22Rv1 (cell line): ENCODE measurements at regions not wholly inside any gene's neighbourhood (a gene's known extent, or its start where the extent isn't known, plus 50 kb on each side); places are given as distances from the start of the nearest gene placed in this dataset.

Source experiments
- ZFX ChIP-seq: fragments of 450-650 bp; IDR thresholded peaks from 2 replicates; pipeline ENCODE4 v1.6.1; 2017; ENCODE audit warnings: antibody characterized with exemption, borderline replicate concordance
- TF ChIP-seq, protein P1 (sequence below): fragments of 450-650 bp; IDR thresholded peaks from 2 replicates; pipeline ENCODE4 v1.5.1; 2017; ENCODE audit warnings: mild to moderate bottlenecking

DNA sequence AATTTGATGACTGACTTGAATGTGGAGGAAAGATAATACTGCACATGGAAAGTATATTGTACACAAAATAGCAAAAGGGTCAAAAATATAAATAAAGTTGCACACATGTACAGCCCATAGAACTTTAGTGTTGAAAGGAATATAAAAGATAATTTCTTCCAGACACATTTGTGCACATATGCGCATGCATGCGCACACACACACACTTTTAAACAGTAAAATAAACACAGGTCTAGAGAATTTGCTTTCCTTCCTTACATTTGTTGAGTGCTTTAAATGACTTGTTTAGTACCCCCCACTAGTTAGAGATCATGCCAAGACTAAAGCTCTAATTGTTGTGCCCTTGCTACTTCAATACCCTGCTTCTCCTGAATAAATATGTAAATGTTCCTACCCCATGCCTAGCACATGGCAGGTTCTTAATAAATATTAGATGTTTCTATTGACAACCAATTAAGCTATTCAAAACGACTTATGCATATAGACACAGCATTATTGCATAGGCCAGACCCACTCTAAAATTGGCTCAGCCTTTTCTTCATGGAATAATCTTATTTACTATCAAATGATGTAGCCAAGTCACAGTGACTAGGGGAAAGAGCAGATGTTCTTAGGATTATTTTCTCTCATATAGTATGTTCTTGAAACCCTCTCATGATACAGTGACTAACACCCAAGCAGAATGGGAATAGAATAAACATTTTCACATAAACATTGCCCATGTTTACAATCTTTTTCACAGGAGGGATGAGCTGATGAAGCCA is 165.5 kb upstream of the ACVR2A start:
- TF ChIP-seq, protein P1, sequence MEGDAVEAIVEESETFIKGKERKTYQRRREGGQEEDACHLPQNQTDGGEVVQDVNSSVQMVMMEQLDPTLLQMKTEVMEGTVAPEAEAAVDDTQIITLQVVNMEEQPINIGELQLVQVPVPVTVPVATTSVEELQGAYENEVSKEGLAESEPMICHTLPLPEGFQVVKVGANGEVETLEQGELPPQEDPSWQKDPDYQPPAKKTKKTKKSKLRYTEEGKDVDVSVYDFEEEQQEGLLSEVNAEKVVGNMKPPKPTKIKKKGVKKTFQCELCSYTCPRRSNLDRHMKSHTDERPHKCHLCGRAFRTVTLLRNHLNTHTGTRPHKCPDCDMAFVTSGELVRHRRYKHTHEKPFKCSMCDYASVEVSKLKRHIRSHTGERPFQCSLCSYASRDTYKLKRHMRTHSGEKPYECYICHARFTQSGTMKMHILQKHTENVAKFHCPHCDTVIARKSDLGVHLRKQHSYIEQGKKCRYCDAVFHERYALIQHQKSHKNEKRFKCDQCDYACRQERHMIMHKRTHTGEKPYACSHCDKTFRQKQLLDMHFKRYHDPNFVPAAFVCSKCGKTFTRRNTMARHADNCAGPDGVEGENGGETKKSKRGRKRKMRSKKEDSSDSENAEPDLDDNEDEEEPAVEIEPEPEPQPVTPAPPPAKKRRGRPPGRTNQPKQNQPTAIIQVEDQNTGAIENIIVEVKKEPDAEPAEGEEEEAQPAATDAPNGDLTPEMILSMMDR: no peak
- TF ChIP-seq ZFX: no peak
